GM21423 (cell line): ENCODE measurements at regions not wholly inside any gene's neighbourhood (a gene's known extent, or its start where the extent isn't known, plus 50 kb on each side); places are given as distances from the start of the nearest gene placed in this dataset.
"Not testable (repeated sequence)": the region's sequence is repeated elsewhere in the genome, so short reads cannot be mapped to it uniquely, and the experiment has no call there.

Experiments used
- ATAC-seq: cut with Tn5 transposase; IDR thresholded peaks from one replicate; pipeline ENCODE4 v1.9.1; 2021; ENCODE audit warnings: mild to moderate bottlenecking, moderate library complexity; ENCODE audit not compliant: unreplicated experiment

GRCh38 chr3:195635262-195635873, 51.6 kb upstream of the APOD start:
- not testable (repeated sequence) for ATAC-seq

GRCh38 chr3:195634426-195635261, 50.9 kb upstream of the APOD start:
- ATAC-seq = peak; percentile 88
